PFSK-1 (cell line): ENCODE measurements at regions not wholly inside any gene's neighbourhood (a gene's known extent, or its start where the extent isn't known, plus 50 kb on each side); places are given as distances from the start of the nearest gene placed in this dataset.

Experiments
- POLR2AphosphoS5 ChIP-seq: IDR thresholded peaks from 2 replicates; pipeline ENCODE4 v1.6.1; 2012; ENCODE audit warnings: low read depth, mild to moderate bottlenecking, control low read depth, low read length, moderate library complexity
- SIN3A ChIP-seq: IDR thresholded peaks from 2 replicates; pipeline ENCODE4 v1.6.1; 2012; ENCODE audit warnings: mild to moderate bottlenecking, low read length, moderate library complexity, borderline replicate concordance; ENCODE audit not compliant: insufficient read depth
- TAF1 ChIP-seq: IDR thresholded peaks from 2 replicates; pipeline ENCODE4 v1.6.1; 2012; ENCODE audit warnings: low read length, control low read depth, borderline replicate concordance; ENCODE audit not compliant: insufficient read depth
- TF ChIP-seq, protein P1 (sequence below), 2 experiments: IDR thresholded peaks; 2 replicates each; pipeline versions ENCODE4 v1.6.1 to v1.8.0; 2011 to 2012; ENCODE audit warnings: low read depth in 2 of 2, low read length in 2 of 2, control low read depth in 1 of 2, inconsistent platforms in 1 of 2, mild to moderate bottlenecking in 1 of 2, moderate library complexity in 1 of 2; ENCODE audit not compliant: insufficient read depth in 1 of 2

DNA sequence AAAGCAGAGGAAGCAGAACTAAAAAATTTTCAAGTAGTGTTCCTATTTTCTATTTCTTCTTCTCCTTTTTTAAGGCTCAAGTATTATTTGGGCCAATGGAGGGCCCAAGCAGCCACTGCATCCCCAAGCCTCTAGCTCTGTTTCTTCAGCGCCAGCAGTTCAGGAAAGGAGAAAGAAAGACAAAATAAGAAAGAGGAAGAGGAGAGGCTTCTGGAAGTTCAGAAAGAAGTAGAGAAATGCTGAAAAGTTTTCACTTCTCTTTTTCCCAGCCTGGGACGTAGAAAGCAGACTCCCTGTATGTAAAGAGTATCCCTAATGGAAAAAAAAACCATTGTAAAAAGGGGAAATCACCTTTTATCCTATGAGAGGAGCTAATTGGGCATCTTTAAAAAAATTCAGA is 165.5 kb upstream of the KLF12 start:
- TF ChIP-seq SIN3A (no peak), TAF1 (no peak), POLR2AphosphoS5 (no peak)
- TF ChIP-seq, protein P1, sequence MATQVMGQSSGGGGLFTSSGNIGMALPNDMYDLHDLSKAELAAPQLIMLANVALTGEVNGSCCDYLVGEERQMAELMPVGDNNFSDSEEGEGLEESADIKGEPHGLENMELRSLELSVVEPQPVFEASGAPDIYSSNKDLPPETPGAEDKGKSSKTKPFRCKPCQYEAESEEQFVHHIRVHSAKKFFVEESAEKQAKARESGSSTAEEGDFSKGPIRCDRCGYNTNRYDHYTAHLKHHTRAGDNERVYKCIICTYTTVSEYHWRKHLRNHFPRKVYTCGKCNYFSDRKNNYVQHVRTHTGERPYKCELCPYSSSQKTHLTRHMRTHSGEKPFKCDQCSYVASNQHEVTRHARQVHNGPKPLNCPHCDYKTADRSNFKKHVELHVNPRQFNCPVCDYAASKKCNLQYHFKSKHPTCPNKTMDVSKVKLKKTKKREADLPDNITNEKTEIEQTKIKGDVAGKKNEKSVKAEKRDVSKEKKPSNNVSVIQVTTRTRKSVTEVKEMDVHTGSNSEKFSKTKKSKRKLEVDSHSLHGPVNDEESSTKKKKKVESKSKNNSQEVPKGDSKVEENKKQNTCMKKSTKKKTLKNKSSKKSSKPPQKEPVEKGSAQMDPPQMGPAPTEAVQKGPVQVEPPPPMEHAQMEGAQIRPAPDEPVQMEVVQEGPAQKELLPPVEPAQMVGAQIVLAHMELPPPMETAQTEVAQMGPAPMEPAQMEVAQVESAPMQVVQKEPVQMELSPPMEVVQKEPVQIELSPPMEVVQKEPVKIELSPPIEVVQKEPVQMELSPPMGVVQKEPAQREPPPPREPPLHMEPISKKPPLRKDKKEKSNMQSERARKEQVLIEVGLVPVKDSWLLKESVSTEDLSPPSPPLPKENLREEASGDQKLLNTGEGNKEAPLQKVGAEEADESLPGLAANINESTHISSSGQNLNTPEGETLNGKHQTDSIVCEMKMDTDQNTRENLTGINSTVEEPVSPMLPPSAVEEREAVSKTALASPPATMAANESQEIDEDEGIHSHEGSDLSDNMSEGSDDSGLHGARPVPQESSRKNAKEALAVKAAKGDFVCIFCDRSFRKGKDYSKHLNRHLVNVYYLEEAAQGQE (IDR thresholded peaks at IDR 0.05; ENCODE audit: insufficient read depth in 1 of 2, low read depth in 2 of 2, low read length in 2 of 2), result no peak
